ENCODE measurements at regions not wholly inside any gene's neighbourhood (a gene's known extent, or its start where the extent isn't known, plus 50 kb on each side); places are given as distances from the start of the nearest gene placed in this dataset.

GRCh38 chr21:25283720-25284119 is 323.6 kb downstream of the MRPL39 start:
- peak; percentile 72 for TF ChIP-seq CTCF (conservative IDR thresholded peaks at IDR 0.05)

GRCh38 chr21:25281134-25281533 is 326.1 kb downstream of the MRPL39 start:
- no peak for TF ChIP-seq CTCF (conservative IDR thresholded peaks at IDR 0.05)
- no peak overlapping the region for H3K27ac ChIP-seq

More at GRCh38 chr21:25283720-25284119, 323.6 kb downstream of the MRPL39 start:
- no peak overlapping the region for H3K27ac ChIP-seq

GRCh38 chr21:25280061-25280460 is 327.2 kb downstream of the MRPL39 start:
- H3K27ac ChIP-seq: no peak overlapping the region
- no peak for TF ChIP-seq CTCF (conservative IDR thresholded peaks at IDR 0.05)

- TF ChIP-seq CTCF (conservative IDR thresholded peaks at IDR 0.05): no peak
- no peak overlapping the region for H3K27ac ChIP-seq
These were observed 333.3 kb downstream of the MRPL39 start for GRCh38 chr21:25273959-25274358.

- no peak overlapping the region for H3K27ac ChIP-seq
These were observed 352.6 kb downstream of the MRPL39 start for GRCh38 chr21:25254491-25255174.

GRCh38 chr21:25246546-25246945 is 360.7 kb downstream of the MRPL39 start:
- TF ChIP-seq CTCF (conservative IDR thresholded peaks at IDR 0.05): no peak
- no peak overlapping the region for H3K27ac ChIP-seq

More at GRCh38 chr21:25254491-25255174, 352.6 kb downstream of the MRPL39 start:
- no peak for TF ChIP-seq CTCF (conservative IDR thresholded peaks at IDR 0.05)

- no peak overlapping the region for H3K27ac ChIP-seq
- no peak for TF ChIP-seq CTCF (conservative IDR thresholded peaks at IDR 0.05)
These were observed 362.5 kb downstream of the MRPL39 start for GRCh38 chr21:25244735-25245134.

Data from VCaP (cell line).